GM18507 (cell line): ENCODE measurements at regions not wholly inside any gene's neighbourhood (a gene's known extent, or its start where the extent isn't known, plus 50 kb on each side); places are given as distances from the start of the nearest gene placed in this dataset.

Experiments used
- DNase-seq: peaks from one replicate; pipeline ENCODE4 v3.0.0; 2011; ENCODE audit warnings: low read depth; ENCODE audit not compliant: insufficient read length; ENCODE audit errors: extremely low spot score
- FAIRE-seq: peaks from 2 replicates; lab custom pipeline; 2011; peaks lifted over from hg19 to GRCh38; lab: Jason Lieb, UNC

- no peak for DNase-seq
- no peak for FAIRE-seq
These were observed 288.7 kb downstream of the ZSWIM6 start for GRCh38 chr5:61620699-61621182.

- FAIRE-seq: no peak
These were observed 289.2 kb downstream of the ZSWIM6 start for GRCh38 chr5:61621202-61621650.

GRCh38 chr5:61622156-61622555, 290.1 kb downstream of the ZSWIM6 start:
- DNase-seq (no peak), FAIRE-seq (no peak)

More at GRCh38 chr5:61621202-61621650, 289.2 kb downstream of the ZSWIM6 start:
- DNase-seq: no peak

GRCh38 chr5:61623401-61624069, 291.5 kb downstream of the ZSWIM6 start:
- no peak for FAIRE-seq
- DNase-seq: no peak

GRCh38 chr5:61624553-61625136, 292.6 kb downstream of the ZSWIM6 start:
- DNase-seq (no peak), FAIRE-seq (no peak)

- DNase-seq: no peak
- no peak for FAIRE-seq
These were observed 293.1 kb downstream of the ZSWIM6 start for GRCh38 chr5:61625137-61625561.

GRCh38 chr5:61625681-61626621, 293.9 kb downstream of the ZSWIM6 start:
- DNase-seq (no peak), FAIRE-seq (no peak)

GRCh38 chr5:61626639-61627282, 294.7 kb downstream of the ZSWIM6 start:
- DNase-seq (no peak), FAIRE-seq (no peak)

- DNase-seq: no peak
- FAIRE-seq: no peak
These were observed 295.5 kb downstream of the ZSWIM6 start for GRCh38 chr5:61627531-61627930.

GRCh38 chr5:61630908-61631307, 298.9 kb downstream of the ZSWIM6 start:
- DNase-seq (no peak), FAIRE-seq (no peak)

- DNase-seq (no peak), FAIRE-seq (no peak)
These were observed 299.4 kb downstream of the ZSWIM6 start for GRCh38 chr5:61631438-61631941.

- DNase-seq (no peak), FAIRE-seq (no peak)
These were observed 300.0 kb downstream of the ZSWIM6 start for GRCh38 chr5:61632064-61632463.

- no peak for FAIRE-seq
- DNase-seq: no peak
These were observed 303.2 kb downstream of the ZSWIM6 start for GRCh38 chr5:61635271-61635670.

GRCh38 chr5:61637566-61637965, 305.5 kb downstream of the ZSWIM6 start:
- no peak for DNase-seq
- FAIRE-seq: no peak

- FAIRE-seq: no peak
- DNase-seq: no peak
These were observed 306.4 kb downstream of the ZSWIM6 start for GRCh38 chr5:61638476-61638875.

GRCh38 chr5:61640179-61641021, 308.3 kb downstream of the ZSWIM6 start:
- no peak for DNase-seq
- no peak for FAIRE-seq

- no peak for FAIRE-seq
These were observed 309.9 kb downstream of the ZSWIM6 start for GRCh38 chr5:61641748-61642565.

GRCh38 chr5:61647672-61648071, 315.6 kb downstream of the ZSWIM6 start:
- no peak for DNase-seq
- no peak for FAIRE-seq

More at GRCh38 chr5:61641748-61642565, 309.9 kb downstream of the ZSWIM6 start:
- no peak for DNase-seq
